ENCODE measurements at regions not wholly inside any gene's neighbourhood (a gene's known extent, or its start where the extent isn't known, plus 50 kb on each side); places are given as distances from the start of the nearest gene placed in this dataset.

DNA sequence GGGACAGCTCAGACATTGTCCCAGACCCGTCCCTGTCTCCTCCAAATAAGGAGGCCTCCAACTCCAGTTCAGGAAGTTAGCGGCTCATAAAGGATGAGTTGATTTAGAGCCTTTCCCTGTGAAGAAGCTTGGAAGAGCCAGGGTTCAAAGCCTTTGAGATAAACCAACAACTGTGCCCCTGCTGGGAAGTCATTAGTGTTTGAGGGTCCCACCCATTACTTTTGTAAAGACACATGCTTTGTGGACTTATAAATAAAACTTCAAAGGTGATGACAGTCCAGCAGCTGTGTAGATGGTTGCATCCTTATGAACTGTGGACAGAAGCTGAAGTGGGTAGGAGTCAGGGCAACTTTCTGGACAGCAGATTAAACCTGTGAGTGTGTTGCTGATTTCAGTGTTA lies 86.0 kb upstream of the PGRMC2 start:
- Histone ChIP-seq H3K27ac (ENCODE audit: low read depth, low read length) (no peak overlapping the region), H3K4me3 (ENCODE audit: low read depth, low read length) (no peak overlapping the region), H3K27me3 (ENCODE audit: control insufficient read depth, insufficient read depth, low read length) (no peaks in the 10 kb centered on the region), H3K9me3 (ENCODE audit: control insufficient read depth, insufficient read depth, low read length) (peaks cover 16% of the 10 kb centered on the region)
- TF ChIP-seq, protein P1, sequence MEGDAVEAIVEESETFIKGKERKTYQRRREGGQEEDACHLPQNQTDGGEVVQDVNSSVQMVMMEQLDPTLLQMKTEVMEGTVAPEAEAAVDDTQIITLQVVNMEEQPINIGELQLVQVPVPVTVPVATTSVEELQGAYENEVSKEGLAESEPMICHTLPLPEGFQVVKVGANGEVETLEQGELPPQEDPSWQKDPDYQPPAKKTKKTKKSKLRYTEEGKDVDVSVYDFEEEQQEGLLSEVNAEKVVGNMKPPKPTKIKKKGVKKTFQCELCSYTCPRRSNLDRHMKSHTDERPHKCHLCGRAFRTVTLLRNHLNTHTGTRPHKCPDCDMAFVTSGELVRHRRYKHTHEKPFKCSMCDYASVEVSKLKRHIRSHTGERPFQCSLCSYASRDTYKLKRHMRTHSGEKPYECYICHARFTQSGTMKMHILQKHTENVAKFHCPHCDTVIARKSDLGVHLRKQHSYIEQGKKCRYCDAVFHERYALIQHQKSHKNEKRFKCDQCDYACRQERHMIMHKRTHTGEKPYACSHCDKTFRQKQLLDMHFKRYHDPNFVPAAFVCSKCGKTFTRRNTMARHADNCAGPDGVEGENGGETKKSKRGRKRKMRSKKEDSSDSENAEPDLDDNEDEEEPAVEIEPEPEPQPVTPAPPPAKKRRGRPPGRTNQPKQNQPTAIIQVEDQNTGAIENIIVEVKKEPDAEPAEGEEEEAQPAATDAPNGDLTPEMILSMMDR (IDR thresholded peaks at IDR 0.05; ENCODE audit: low read depth, low read length), result no peak
- POLR2A ChIA-PET, result no interaction called here
- DNase-seq (ENCODE audit: low read depth, low spot score), result no peak
- CTCF ChIA-PET, result interaction anchor here (0.6 to 1.0 kb wide), 2 partner anchors 81 to 489 kb away, joined by 3 to 13 read pairs; no protein-coding TSS in a partner anchor

- no peak overlapping the region for H3K4me3 ChIP-seq (ENCODE audit: low read depth, low read length)
- DNase-seq (ENCODE audit: low read depth, low spot score), result no peak
- H3K27ac ChIP-seq (ENCODE audit: low read depth, low read length), result no peak overlapping the region
- ChIA-PET POLR2A (no interaction called here), CTCF (no interaction called here)
- TF ChIP-seq, protein P1 (IDR thresholded peaks at IDR 0.05; ENCODE audit: low read depth, low read length), result no peak
- H3K9me3 ChIP-seq (ENCODE audit: control insufficient read depth, insufficient read depth, low read length), result peaks cover 11% of the 10 kb centered on the region
- no peaks in the 10 kb centered on the region for H3K27me3 ChIP-seq (ENCODE audit: control insufficient read depth, insufficient read depth, low read length)
Observed at GRCh38 chr4:128371876-128372275, 84.3 kb upstream of the PGRMC2 start.

DNA sequence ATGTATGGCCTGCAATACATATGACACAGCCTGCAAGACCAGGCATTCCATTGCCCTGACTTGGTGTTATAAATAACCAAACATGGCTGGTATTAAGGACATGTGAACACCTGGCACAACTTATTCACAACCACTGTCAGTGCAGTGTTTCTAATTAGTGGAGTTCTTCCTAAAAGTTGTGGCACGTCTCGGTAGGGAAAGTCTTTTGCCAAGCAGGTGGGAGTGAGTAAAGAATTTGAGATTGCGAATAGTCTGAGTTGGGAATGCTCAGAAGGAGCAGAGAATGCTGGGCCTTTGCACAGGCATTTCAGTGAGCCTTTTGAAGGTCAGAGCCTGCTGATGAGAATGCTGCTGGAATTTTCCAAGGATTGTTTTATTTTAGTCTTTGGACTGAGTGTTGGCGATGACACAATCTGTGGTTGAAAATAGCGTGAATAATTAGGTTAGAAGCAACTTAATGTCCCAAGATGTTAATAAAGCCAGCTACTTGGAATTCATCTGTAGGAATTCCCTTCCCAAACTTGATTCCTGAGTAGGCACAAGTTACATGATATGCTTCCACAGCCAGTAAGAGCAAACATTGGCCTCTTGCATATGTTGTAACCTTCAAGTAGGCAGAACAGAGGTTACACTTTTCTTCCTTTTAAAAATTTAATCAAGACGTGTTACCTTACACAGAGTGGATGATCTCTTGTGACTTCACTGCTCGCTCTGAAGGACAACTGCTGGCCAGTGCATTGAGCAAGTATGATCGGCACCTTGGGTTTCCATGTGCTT lies 83.6 kb upstream of the PGRMC2 start:
- Histone ChIP-seq H3K27ac (ENCODE audit: low read depth, low read length) (no peak overlapping the region), H3K27me3 (ENCODE audit: control insufficient read depth, insufficient read depth, low read length) (no peaks in the 10 kb centered on the region)
- TF ChIP-seq, protein P1 (IDR thresholded peaks at IDR 0.05; ENCODE audit: low read depth, low read length), result no peak

GRCh38 chr4:128366212-128366611 lies 78.6 kb upstream of the PGRMC2 start:
- H3K4me3 ChIP-seq (ENCODE audit: low read depth, low read length), result no peak overlapping the region
- CTCF ChIA-PET, result no interaction called here
- H3K9me3 ChIP-seq (ENCODE audit: control insufficient read depth, insufficient read depth, low read length), result peaks cover 6% of the 10 kb centered on the region; the same call in 1 of the 2 replicates
- H3K27me3 ChIP-seq (ENCODE audit: control insufficient read depth, insufficient read depth, low read length), result no peaks in the 10 kb centered on the region
- POLR2A ChIA-PET, result no interaction called here
- no peak overlapping the region for H3K27ac ChIP-seq (ENCODE audit: low read depth, low read length)
- DNase-seq (ENCODE audit: low read depth, low spot score), result no peak
- TF ChIP-seq, protein P1 (IDR thresholded peaks at IDR 0.05; ENCODE audit: low read depth, low read length), result no peak

More for the DNA sequence above, 83.6 kb upstream of the PGRMC2 start:
- Histone ChIP-seq H3K4me3 (ENCODE audit: low read depth, low read length) (no peak overlapping the region), H3K9me3 (ENCODE audit: control insufficient read depth, insufficient read depth, low read length) (peaks cover 7% of the 10 kb centered on the region; the same call in 1 of the 2 replicates)
- no peak for DNase-seq (ENCODE audit: low read depth, low spot score)
- CTCF ChIA-PET, result no interaction called here
- POLR2A ChIA-PET, result no interaction called here

GRCh38 chr4:128364565-128364964 lies 77.0 kb upstream of the PGRMC2 start:
- Histone ChIP-seq H3K9me3 (ENCODE audit: control insufficient read depth, insufficient read depth, low read length) (peaks cover 6% of the 10 kb centered on the region; the same call in 1 of the 2 replicates), H3K27me3 (ENCODE audit: control insufficient read depth, insufficient read depth, low read length) (no peaks in the 10 kb centered on the region), H3K27ac (ENCODE audit: low read depth, low read length) (no peak overlapping the region), H3K4me3 (ENCODE audit: low read depth, low read length) (no peak overlapping the region)
- TF ChIP-seq, protein P1 (IDR thresholded peaks at IDR 0.05; ENCODE audit: low read depth, low read length), result no peak
- CTCF ChIA-PET, result no interaction called here
- DNase-seq (ENCODE audit: low read depth, low spot score), result no peak
- POLR2A ChIA-PET, result no interaction called here

All from AG04450 (cell line).